Middle frontal gyrus (tissue), 1 donor: ENCODE measurements at regions not wholly inside any gene's neighbourhood (a gene's known extent, or its start where the extent isn't known, plus 50 kb on each side); places are given as distances from the start of the nearest gene placed in this dataset.
"Not testable (repeated sequence)": the region's sequence is repeated elsewhere in the genome, so short reads cannot be mapped to it uniquely, and the experiment has no call there.

Source experiments
- DNase-seq: peaks from one replicate; pipeline ENCODE4 v3.0.0-alpha.2; 2015; ENCODE audit warnings: low spot score; ENCODE audit errors: extremely low spot score

GRCh38 chr18:26653943-26654615 is 105.7 kb upstream of the KCTD1 start:
- DNase-seq, result no peak

- DNase-seq, result no peak
Observed at GRCh38 chr18:26652501-26652900, 104.1 kb upstream of the KCTD1 start.

GRCh38 chr18:26650310-26651268 is 102.2 kb upstream of the KCTD1 start:
- peak; percentile 50 for DNase-seq

- no peak for DNase-seq
Observed at GRCh38 chr18:26649193-26649543, 100.8 kb upstream of the KCTD1 start.

- no peak for DNase-seq
Observed at GRCh38 chr18:26648509-26649192, 100.3 kb upstream of the KCTD1 start.

GRCh38 chr18:26646901-26647300 is 98.5 kb upstream of the KCTD1 start:
- no peak for DNase-seq

GRCh38 chr18:26642440-26643348 is 94.3 kb upstream of the KCTD1 start:
- DNase-seq, result no peak

GRCh38 chr18:26640541-26640940 is 92.2 kb upstream of the KCTD1 start:
- no peak for DNase-seq

- DNase-seq, result no peak
Observed at GRCh38 chr18:26639149-26639548, 90.8 kb upstream of the KCTD1 start.

- DNase-seq, result no peak
Observed at GRCh38 chr18:26637983-26638382, 89.6 kb upstream of the KCTD1 start.

- no peak for DNase-seq
Observed at GRCh38 chr18:26637324-26637723, 89.0 kb upstream of the KCTD1 start.

- DNase-seq, result no peak
Observed at GRCh38 chr18:26635466-26635865, 87.1 kb upstream of the KCTD1 start.

GRCh38 chr18:26634631-26635030 is 86.3 kb upstream of the KCTD1 start:
- DNase-seq, result no peak

GRCh38 chr18:26631135-26631534 is 82.8 kb upstream of the KCTD1 start:
- DNase-seq, result no peak

- no peak for DNase-seq
Observed at GRCh38 chr18:26630596-26630995, 82.2 kb upstream of the KCTD1 start.

GRCh38 chr18:26628017-26628416 is 79.7 kb upstream of the KCTD1 start:
- DNase-seq, result no peak

- no peak for DNase-seq
Observed at GRCh38 chr18:26624443-26624842, 76.1 kb upstream of the KCTD1 start.

GRCh38 chr18:26623314-26623713 is 75.0 kb upstream of the KCTD1 start:
- not testable (repeated sequence) for DNase-seq

GRCh38 chr18:26621161-26622026 is 73.0 kb upstream of the KCTD1 start:
- DNase-seq, result no peak

- no peak for DNase-seq
Observed at GRCh38 chr18:26619350-26619749, 71.0 kb upstream of the KCTD1 start.
